Loucy (cell line): ENCODE measurements at regions not wholly inside any gene's neighbourhood (a gene's known extent, or its start where the extent isn't known, plus 50 kb on each side); places are given as distances from the start of the nearest gene placed in this dataset.

Experiments used
- H2AFZ ChIP-seq: fragments of 200-600 bp; sonication (generic); 2 replicates; pipeline ENCODE4 v1.6.0; 2016; ENCODE audit warnings: antibody characterized with exemption, mild to moderate bottlenecking, low read length, moderate library complexity
- H3F3A ChIP-seq: fragments of 200-600 bp; 2 replicates; pipeline ENCODE4 v1.6.0; 2016; ENCODE audit warnings: antibody characterized with exemption, low read depth, mild to moderate bottlenecking
- H3K27me3 ChIP-seq: fragments of 200-600 bp; sonication (generic); 2 replicates; pipeline ENCODE4 v1.6.1; 2014; ENCODE audit warnings: low read length, mild to moderate bottlenecking; ENCODE audit not compliant: insufficient read depth, poor library complexity, severe bottlenecking
- H3K36me3 ChIP-seq: fragments of 200-600 bp; sonication (generic); 2 replicates; pipeline ENCODE4 v1.6.1; 2016; ENCODE audit warnings: low read length; ENCODE audit not compliant: insufficient read depth
- H3K4me1 ChIP-seq: fragments of 200-600 bp; sonication (generic); 2 replicates; pipeline ENCODE4 v1.5.1; 2014; ENCODE audit warnings: low read length, mild to moderate bottlenecking; ENCODE audit not compliant: insufficient read depth, poor library complexity, severe bottlenecking
- H3K4me2 ChIP-seq: fragments of 200-600 bp; sonication (generic); 2 replicates; pipeline ENCODE4 v1.6.0; 2014; ENCODE audit warnings: antibody characterized with exemption, low read length, low read depth, mild to moderate bottlenecking; ENCODE audit not compliant: poor library complexity, severe bottlenecking
- H3K4me3 ChIP-seq: fragments of 200-600 bp; sonication (generic); 2 replicates; pipeline ENCODE4 v1.5.1; 2014; ENCODE audit warnings: low read length, mild to moderate bottlenecking, mixed read lengths; ENCODE audit not compliant: poor library complexity, severe bottlenecking
- H3K79me2 ChIP-seq: fragments of 200-600 bp; sonication (generic); 2 replicates; pipeline ENCODE4 v1.6.1; 2014; ENCODE audit warnings: low read length; ENCODE audit not compliant: insufficient read depth
- H3K9ac ChIP-seq: fragments of 200-600 bp; sonication (generic); 2 replicates; pipeline ENCODE4 v1.6.0; 2014; ENCODE audit warnings: mild to moderate bottlenecking, low read depth, low read length, moderate library complexity; ENCODE audit not compliant: poor library complexity, severe bottlenecking
- H3K9me2 ChIP-seq: fragments of 200-600 bp; sonication (generic); replicated peaks from 2 replicates; pipeline ENCODE4 v1.6.1; 2016; ENCODE audit warnings: low read depth, low read length, mixed read lengths
- H3K9me3 ChIP-seq: fragments of 200-600 bp; sonication (generic); 2 replicates; pipeline ENCODE4 v1.6.1; 2014; ENCODE audit warnings: mild to moderate bottlenecking, antibody characterized with exemption, low read length, low read depth; ENCODE audit not compliant: insufficient read depth
- H4K20me1 ChIP-seq: fragments of 200-600 bp; sonication (generic); 2 replicates; pipeline ENCODE4 v1.6.0; 2014; ENCODE audit warnings: antibody characterized with exemption, low read length, mild to moderate bottlenecking; ENCODE audit not compliant: insufficient read depth, poor library complexity, severe bottlenecking
- CTCF ChIP-seq: fragments of 200-600 bp; sonication (generic); conservative IDR thresholded peaks from 2 replicates; pipeline ENCODE4 v1.5.1; 2014; ENCODE audit warnings: mild to moderate bottlenecking, antibody characterized with exemption, low read length
- EZH2phosphoT487 ChIP-seq: fragments of 200-600 bp; IDR thresholded peaks from 2 replicates; pipeline ENCODE4 v1.6.1; 2018; ENCODE audit warnings: antibody characterized with exemption, mild to moderate bottlenecking, moderate library complexity, borderline replicate concordance

- Histone ChIP-seq H3K4me3 (no peak overlapping the region), H3K79me2 (no peaks in the 10 kb centered on the region), H3K9me2 (no peaks in the 10 kb centered on the region), H3K4me2 (no peak overlapping the region), H3K9me3 (peaks cover 2% of the 10 kb centered on the region; the same call in 1 of the 2 replicates), H3K4me1 (no peaks in the 10 kb centered on the region), H3K36me3 (no peaks in the 10 kb centered on the region), H3F3A (no peaks in the 10 kb centered on the region), H2AFZ (no peak overlapping the region), H3K27me3 (no peaks in the 10 kb centered on the region), H3K9ac (no peak overlapping the region), H4K20me1 (no peaks in the 10 kb centered on the region)
- no peak for TF ChIP-seq CTCF
- TF ChIP-seq EZH2phosphoT487 = no peak
These were observed 252.1 kb downstream of the CDH11 start for GRCh38 chr16:64869781-64870180.

GRCh38 chr16:64866021-64866420 lies 255.8 kb downstream of the CDH11 start:
- Histone ChIP-seq H3K36me3 (no peaks in the 10 kb centered on the region), H3K9me3 (peaks cover 2% of the 10 kb centered on the region; the same call in 1 of the 2 replicates), H3K79me2 (no peaks in the 10 kb centered on the region), H3K9me2 (no peaks in the 10 kb centered on the region), H3F3A (no peaks in the 10 kb centered on the region), H3K27me3 (no peaks in the 10 kb centered on the region), H3K4me3 (no peak overlapping the region), H2AFZ (no peak overlapping the region), H4K20me1 (no peaks in the 10 kb centered on the region), H3K4me1 (no peaks in the 10 kb centered on the region), H3K9ac (no peak overlapping the region), H3K4me2 (no peak overlapping the region)
- TF ChIP-seq EZH2phosphoT487 = no peak
- TF ChIP-seq CTCF = no peak

GRCh38 chr16:64865069-64865696 lies 256.7 kb downstream of the CDH11 start:
- Histone ChIP-seq H3K27me3 (no peaks in the 10 kb centered on the region), H3K4me2 (no peak overlapping the region), H3K9ac (no peak overlapping the region), H3K4me1 (no peaks in the 10 kb centered on the region), H3K4me3 (no peak overlapping the region), H3K9me2 (no peaks in the 10 kb centered on the region), H3K36me3 (no peaks in the 10 kb centered on the region), H4K20me1 (no peaks in the 10 kb centered on the region), H2AFZ (no peak overlapping the region), H3K9me3 (peaks cover 2% of the 10 kb centered on the region; the same call in 1 of the 2 replicates), H3F3A (no peaks in the 10 kb centered on the region), H3K79me2 (no peaks in the 10 kb centered on the region)
- TF ChIP-seq EZH2phosphoT487 (no peak), CTCF (no peak)
